CD4-positive, alpha-beta T cell (primary cell): ENCODE measurements at regions not wholly inside any gene's neighbourhood (a gene's known extent, or its start where the extent isn't known, plus 50 kb on each side); places are given as distances from the start of the nearest gene placed in this dataset.
"Not testable (repeated sequence)": the region's sequence is repeated elsewhere in the genome, so short reads cannot be mapped to it uniquely, and the experiment has no call there.

Source experiments
- ATAC-seq: fragments of 200-7000 bp; cut with Tn5 transposase; one replicate; pipeline ENCODE4 v1.10.0; 2022; ENCODE audit warnings: mild to moderate bottlenecking; ENCODE audit not compliant: poor library complexity
- CTCF ChIA-PET: fragments of 350-600 bp; sonication (Branson Sonifier 250); formaldehyde crosslinking; loops from one replicate; lab custom pipeline; 2021; ENCODE audit warnings: antibody characterized with exemption, inconsistent platforms; lab: Charles Lee
- POLR2A ChIA-PET: fragments of 350-600 bp; sonication (Branson Sonifier 250); formaldehyde crosslinking; loops from one replicate; lab custom pipeline; 2021; ENCODE audit warnings: antibody characterized with exemption, inconsistent platforms; lab: Charles Lee
- DNase-seq, 14 experiments: peaks; one replicate each; pipeline ENCODE4 v3.0.0-alpha.2; 2013 to 2020; ENCODE audit warnings: mixed read lengths in 2 of 14
- H3K27ac ChIP-seq, 2 donors: one replicate each; pipeline versions ENCODE4 v1.5.1 to v1.7.0; 2013; ENCODE audit warnings: low read length in 2 of 2, low read depth in 1 of 2, mild to moderate bottlenecking in 1 of 2
- H3K27me3 ChIP-seq, 2 experiments: 1 replicate in 1 of 2; 2 replicates in 1 of 2; pipeline versions ENCODE4 v1.6.1 to v1.7.0; 2013; ENCODE audit warnings: low read length in 2 of 2, control low read depth in 1 of 2, mild to moderate bottlenecking in 1 of 2, moderate library complexity in 1 of 2; ENCODE audit not compliant: insufficient read depth in 2 of 2, control insufficient read depth in 1 of 2
- H3K36me3 ChIP-seq: one replicate; pipeline ENCODE4 v1.6.1; 2013; ENCODE audit warnings: low read length, control low read depth; ENCODE audit not compliant: insufficient read depth
- H3K4me1 ChIP-seq: one replicate; pipeline ENCODE4 v1.6.1; 2013; ENCODE audit warnings: low read length, control low read depth; ENCODE audit not compliant: insufficient read depth
- H3K4me3 ChIP-seq: one replicate; pipeline ENCODE4 v1.5.1; 2013; ENCODE audit warnings: mild to moderate bottlenecking, low read length, moderate library complexity
- H3K9me3 ChIP-seq, 2 experiments: 1 replicate in 1 of 2; 2 replicates in 1 of 2; pipeline versions ENCODE4 v1.6.1 to v1.7.0; 2013; ENCODE audit warnings: low read length in 2 of 2, mild to moderate bottlenecking in 2 of 2, control low read depth in 1 of 2, moderate library complexity in 1 of 2; ENCODE audit not compliant: control insufficient read depth in 1 of 2, insufficient read depth in 1 of 2
- H3K27ac Mint-ChIP-seq: one replicate; pipeline ENCODE4 v1.8.0; 2020; ENCODE audit warnings: mixed read lengths
- H3K27me3 Mint-ChIP-seq: one replicate; pipeline ENCODE4 v1.8.0; 2021; ENCODE audit warnings: mixed read lengths
- H3K36me3 Mint-ChIP-seq: one replicate; pipeline ENCODE4 v1.8.0; 2021; ENCODE audit warnings: low read depth, mixed read lengths
- H3K4me1 Mint-ChIP-seq: one replicate; pipeline ENCODE4 v1.8.0; 2021; ENCODE audit warnings: low read depth, mixed read lengths
- H3K4me3 Mint-ChIP-seq: one replicate; pipeline ENCODE4 v1.8.0; 2020; ENCODE audit warnings: mild to moderate bottlenecking, mixed read lengths
- H3K9me3 Mint-ChIP-seq: one replicate; pipeline ENCODE4 v1.8.0; 2020; ENCODE audit warnings: mixed read lengths
- CTCF ChIP-seq: fragments of 200-600 bp; IDR thresholded peaks from one replicate; pipeline ENCODE4 v1.8.0; 2022; ENCODE audit warnings: antibody characterized with exemption, mild to moderate bottlenecking
- intact Hi-C, 2 experiments: fragments of 100-400 bp; cut with DNase I in 1 of 2; cut with micrococcal nuclease in 1 of 2; formaldehyde crosslinking; loops; one replicate each; pipeline versions ENCODE4 v1.15.1 to v1.9.0; 2023 to 2025; cut with DNase I, micrococcal nuclease

GRCh38 chr5:159593518-159594073, 263.3 kb upstream of the IL12B start:
- DNase-seq: no peak
- H3K36me3 ChIP-seq: no peaks in the 10 kb centered on the region
- H3K27me3 ChIP-seq: no peaks in the 10 kb centered on the region
- H3K4me3 ChIP-seq: no peak overlapping the region
- Mint-ChIP-seq H3K4me1 (no peaks in the 10 kb centered on the region), H3K27ac (no peak overlapping the region), H3K9me3 (peaks cover 3% of the 10 kb centered on the region), H3K4me3 (no peak overlapping the region), H3K27me3 (no peaks in the 10 kb centered on the region), H3K36me3 (no peaks in the 10 kb centered on the region)
- H3K9me3 ChIP-seq: no peaks in the 10 kb centered on the region
- intact Hi-C loops: no loop called here
- TF ChIP-seq CTCF: no peak
- ATAC-seq: no peak
- H3K4me1 ChIP-seq: no peaks in the 10 kb centered on the region
- no peak overlapping the region for H3K27ac ChIP-seq
- ChIA-PET POLR2A (no interaction called here), CTCF (no interaction called here)

- H3K36me3 ChIP-seq, CTCF ChIA-PET, H3K4me1 ChIP-seq, H3K4me3 Mint-ChIP-seq, H3K36me3 Mint-ChIP-seq, H3K4me1 Mint-ChIP-seq, H3K9me3 ChIP-seq, DNase-seq, H3K4me3 ChIP-seq, H3K27me3 ChIP-seq, intact Hi-C loops, H3K27ac Mint-ChIP-seq, ATAC-seq, H3K9me3 Mint-ChIP-seq, POLR2A ChIA-PET, H3K27ac ChIP-seq, H3K27me3 Mint-ChIP-seq: not testable (repeated sequence)
These were observed 265.3 kb upstream of the IL12B start for GRCh38 chr5:159595561-159595960.

GRCh38 chr5:159601216-159601615, 270.9 kb upstream of the IL12B start:
- POLR2A ChIA-PET: no interaction called here
- no peak for TF ChIP-seq CTCF
- intact Hi-C loops: no loop called here
- Histone ChIP-seq H3K27me3 (no peaks in the 10 kb centered on the region), H3K27ac (no peak overlapping the region), H3K4me3 (no peak overlapping the region), H3K4me1 (no peaks in the 10 kb centered on the region), H3K9me3 (peaks cover 8% of the 10 kb centered on the region in 2 experiments), H3K36me3 (no peaks in the 10 kb centered on the region)
- Mint-ChIP-seq H3K4me1 (no peaks in the 10 kb centered on the region), H3K9me3 (peaks cover 21% of the 10 kb centered on the region), H3K4me3 (no peak overlapping the region), H3K36me3 (no peaks in the 10 kb centered on the region), H3K27ac (no peak overlapping the region), H3K27me3 (peaks cover 4% of the 10 kb centered on the region)
- ATAC-seq: no peak
- DNase-seq: peak in 2 of 14 experiments; percentile 5 to 18
- CTCF ChIA-PET: no interaction called here

- CTCF ChIA-PET: no interaction called here
- intact Hi-C loops: no loop called here
- no peak for ATAC-seq
These were observed 272.1 kb upstream of the IL12B start for GRCh38 chr5:159602434-159602833.

More at GRCh38 chr5:159602434-159602833, 272.1 kb upstream of the IL12B start:
- H3K36me3 Mint-ChIP-seq: no peaks in the 10 kb centered on the region
- Histone ChIP-seq H3K27me3 (no peaks in the 10 kb centered on the region), H3K4me1 (no peaks in the 10 kb centered on the region), H3K27ac (no peak overlapping the region), H3K4me3 (no peak overlapping the region), H3K36me3 (no peaks in the 10 kb centered on the region), H3K9me3 (peaks cover 8% of the 10 kb centered on the region in 2 experiments)
- DNase-seq: no peak
- no peak for TF ChIP-seq CTCF
- peaks cover 4% of the 10 kb centered on the region for H3K27me3 Mint-ChIP-seq
- no peaks in the 10 kb centered on the region for H3K4me1 Mint-ChIP-seq
- H3K27ac Mint-ChIP-seq: no peak overlapping the region
- POLR2A ChIA-PET: no interaction called here
- peaks cover 18% of the 10 kb centered on the region for H3K9me3 Mint-ChIP-seq
- H3K4me3 Mint-ChIP-seq: no peak overlapping the region
